GM21529 (cell line): ENCODE measurements at regions not wholly inside any gene's neighbourhood (a gene's known extent, or its start where the extent isn't known, plus 50 kb on each side); places are given as distances from the start of the nearest gene placed in this dataset.

Source experiments
- ATAC-seq: cut with Tn5 transposase; IDR thresholded peaks from one replicate; pipeline ENCODE4 v1.9.1; 2021; ENCODE audit not compliant: unreplicated experiment

DNA sequence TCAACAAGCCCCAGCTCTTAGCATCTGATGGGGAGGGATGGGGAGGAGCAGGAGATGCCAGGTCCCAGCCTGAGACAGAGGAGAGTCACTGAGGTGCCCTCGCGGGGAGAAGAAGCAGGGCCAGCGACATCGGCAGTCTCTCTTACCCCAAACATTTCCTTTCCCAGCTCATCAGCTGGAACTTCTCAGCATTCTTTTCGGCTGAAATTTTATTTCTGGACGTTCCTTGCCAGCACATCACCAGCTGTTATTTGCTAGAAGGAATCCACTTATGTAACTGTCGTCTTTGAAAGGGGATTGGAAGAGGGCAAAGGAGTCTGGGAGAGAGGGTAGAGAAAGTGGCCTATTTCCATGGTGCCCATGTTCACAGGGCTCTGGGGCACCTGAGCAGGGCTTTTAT is 101.0 kb upstream of the SHH start:
- ATAC-seq: no peak

DNA sequence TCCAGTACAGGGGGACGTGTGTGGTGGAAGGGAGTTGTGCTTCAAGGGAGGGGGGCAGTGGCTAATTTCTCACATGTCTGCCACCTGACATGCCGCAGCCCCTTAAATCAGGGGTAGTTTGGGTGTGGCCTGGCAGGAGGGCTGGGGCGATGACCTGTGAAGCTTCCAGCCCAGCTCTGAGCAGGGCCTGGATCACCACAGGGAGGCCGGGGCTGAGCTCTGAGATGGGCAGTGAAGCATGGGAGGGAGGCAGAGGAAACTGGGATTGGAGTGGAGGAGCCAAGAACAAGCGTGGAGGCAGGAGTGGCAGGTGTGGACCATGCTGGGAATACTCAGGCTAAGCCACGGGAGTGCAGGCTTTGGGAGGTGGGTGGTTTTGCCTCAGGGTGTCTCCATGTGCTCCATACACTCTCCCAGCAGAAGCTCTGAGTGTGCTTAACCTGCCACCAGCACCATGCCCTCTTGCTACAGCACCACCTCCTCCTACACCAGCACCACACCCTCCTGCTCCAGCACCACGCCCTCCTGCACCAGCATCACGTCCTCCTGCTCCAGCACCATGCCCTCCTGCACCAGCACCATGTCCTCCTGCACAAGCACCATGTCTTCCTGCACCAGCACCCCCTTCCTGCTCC is 99.3 kb upstream of the SHH start:
- no peak for ATAC-seq

- no peak for ATAC-seq
Measured at GRCh38 chr7:155908385-155908784, 96.1 kb upstream of the SHH start.

DNA sequence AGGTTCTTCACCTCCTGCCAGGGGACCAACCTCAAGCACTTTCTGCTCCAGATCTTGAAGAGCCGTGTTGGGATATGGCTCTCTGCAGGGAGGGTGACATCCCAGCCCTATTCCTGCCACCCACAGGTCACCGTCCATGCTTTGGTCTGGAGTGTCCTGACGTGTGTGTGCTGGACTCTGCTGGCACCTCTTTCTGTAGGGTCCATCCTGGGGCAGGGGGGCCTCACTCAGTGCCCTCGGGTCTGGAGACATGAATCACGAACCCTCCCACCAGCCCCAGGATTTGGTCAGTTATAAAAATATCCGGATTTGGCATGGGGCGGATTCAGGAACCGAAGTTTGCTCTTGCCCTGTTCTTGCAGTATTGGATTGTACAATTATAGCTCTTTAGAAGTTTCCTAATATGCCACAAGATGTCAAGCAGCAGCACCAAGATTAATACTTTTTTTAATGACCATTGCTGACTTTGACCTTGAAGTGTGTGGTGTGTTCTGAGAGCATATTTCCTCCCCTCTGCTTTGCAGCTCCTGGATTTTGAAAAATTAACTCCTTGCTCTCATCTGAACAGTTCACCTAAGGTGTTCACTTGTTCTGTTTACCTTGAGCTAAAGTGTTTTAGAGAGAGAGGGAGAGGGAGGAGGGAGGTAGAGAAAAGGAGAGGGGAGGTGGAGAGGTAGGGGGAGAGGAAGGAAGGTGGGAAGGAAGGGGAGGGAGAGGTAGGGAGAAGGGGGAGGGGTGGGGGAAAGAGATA is 95.4 kb upstream of the SHH start:
- ATAC-seq: no peak

DNA sequence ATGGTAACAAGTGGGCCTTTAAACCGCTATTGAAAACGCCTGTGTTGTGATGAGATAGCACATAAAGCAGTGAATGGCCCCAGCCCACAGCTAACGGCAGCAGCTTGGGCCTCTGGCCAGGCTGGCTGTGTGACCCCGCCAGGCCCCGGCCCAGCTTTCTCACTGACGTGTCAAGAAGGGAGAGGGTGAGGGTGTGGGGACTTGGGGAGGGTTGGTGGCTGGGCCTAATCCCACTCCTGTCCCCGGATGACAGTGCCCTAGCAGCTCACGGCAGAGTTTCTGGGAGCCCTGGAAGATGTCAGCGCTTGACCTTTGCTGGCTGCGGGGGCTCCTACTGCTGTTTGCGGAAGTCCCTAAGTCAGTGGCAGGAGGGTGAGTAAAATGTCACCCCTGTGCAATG is 88.9 kb upstream of the SHH start:
- ATAC-seq: no peak

DNA sequence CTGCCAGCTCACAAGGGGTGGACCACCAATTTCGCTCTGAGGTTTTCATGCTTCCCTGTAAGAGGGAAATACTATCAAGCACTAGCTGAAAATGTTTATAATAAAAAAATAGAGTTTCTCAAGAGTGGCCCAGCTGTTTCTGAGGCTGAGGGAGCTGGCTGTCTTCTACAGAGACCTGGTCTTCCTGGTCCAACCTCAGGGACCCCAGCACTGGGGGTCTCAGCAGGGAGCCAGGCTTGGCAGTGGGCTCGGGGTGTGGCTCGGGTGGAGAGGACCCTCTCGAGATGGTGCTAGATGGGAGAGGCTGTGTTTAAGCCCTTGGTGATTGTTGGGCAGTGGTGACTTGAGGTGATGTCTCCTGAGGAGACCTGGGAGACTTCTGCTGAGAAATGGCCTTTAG is 87.3 kb upstream of the SHH start:
- ATAC-seq: no peak

GRCh38 chr7:155897758-155898386 is 85.6 kb upstream of the SHH start:
- ATAC-seq: no peak

DNA sequence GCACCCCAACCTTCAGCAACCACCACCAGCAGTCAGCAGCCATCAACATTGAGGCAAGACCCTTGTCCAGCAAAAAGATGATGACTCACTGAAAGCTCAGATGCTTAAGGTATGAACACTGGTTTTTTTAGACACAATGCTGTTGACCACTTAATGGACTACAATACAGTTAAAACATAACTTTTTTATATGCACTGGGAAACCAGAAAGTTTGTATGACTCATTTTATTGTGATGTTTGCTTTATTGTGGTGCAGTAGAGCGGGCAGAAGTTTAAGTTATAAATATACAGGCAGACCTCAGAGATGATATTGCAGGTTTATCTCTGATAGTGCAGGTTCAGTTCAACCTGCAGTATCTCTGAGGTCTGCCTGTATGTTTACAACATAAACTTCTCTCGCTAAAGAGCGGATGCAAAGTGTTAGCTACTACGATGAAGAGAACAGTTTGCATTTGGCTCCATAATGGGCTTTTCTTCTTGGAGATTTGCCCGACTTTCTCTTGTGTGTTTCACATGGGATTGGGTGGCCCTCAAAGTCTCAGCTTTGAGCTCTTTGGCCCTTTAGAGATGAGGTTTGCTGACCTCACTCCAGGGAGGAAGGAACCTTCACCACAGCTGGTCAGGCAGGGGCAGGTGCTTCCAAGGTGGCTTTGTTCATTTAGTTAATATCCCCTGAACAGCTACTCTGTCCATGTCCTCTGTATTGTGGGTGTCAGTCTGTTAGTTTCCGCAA is 84.4 kb upstream of the SHH start:
- no peak for ATAC-seq

DNA sequence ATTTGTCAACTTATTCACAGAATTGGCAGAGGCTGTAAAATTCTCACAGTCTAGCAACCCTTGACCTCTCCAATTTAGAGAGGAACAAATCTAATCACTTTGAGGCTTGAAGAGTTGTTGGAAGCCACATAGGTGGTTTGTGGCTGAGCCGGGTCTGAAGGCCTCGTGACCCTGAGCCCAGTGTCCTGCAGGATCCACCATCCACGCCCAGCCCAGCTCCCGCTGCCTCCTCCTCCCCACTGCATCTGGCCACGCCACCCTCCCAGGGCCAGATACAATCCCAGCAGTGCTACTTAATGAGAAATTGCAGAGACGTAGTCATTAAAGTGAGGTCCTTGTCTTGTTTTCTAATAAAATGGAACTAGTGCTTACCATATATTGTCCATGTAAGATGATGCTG is 81.4 kb upstream of the SHH start:
- ATAC-seq: no peak

DNA sequence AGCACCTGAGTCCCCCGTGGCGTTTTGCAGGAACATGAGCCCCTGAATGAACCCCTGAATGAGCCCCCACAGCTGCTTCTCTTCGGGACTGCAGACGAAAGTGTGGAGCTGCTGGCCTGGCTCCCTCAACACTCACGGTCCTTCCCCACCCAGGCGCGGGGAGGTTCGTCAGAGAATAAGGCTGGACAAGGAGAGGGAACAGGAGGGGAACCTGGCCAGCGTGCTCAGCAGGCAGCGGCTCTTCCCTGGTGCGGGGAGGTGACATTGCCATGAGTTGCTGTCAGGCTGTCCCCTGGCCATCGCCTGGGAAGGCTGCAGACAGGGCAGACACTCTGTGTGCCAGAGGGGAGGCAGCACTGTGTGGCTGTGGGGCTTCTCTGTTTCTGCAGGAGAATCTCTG is 80.9 kb upstream of the SHH start:
- no peak for ATAC-seq

GRCh38 chr7:155889636-155890511 is 77.6 kb upstream of the SHH start:
- ATAC-seq: no peak

DNA sequence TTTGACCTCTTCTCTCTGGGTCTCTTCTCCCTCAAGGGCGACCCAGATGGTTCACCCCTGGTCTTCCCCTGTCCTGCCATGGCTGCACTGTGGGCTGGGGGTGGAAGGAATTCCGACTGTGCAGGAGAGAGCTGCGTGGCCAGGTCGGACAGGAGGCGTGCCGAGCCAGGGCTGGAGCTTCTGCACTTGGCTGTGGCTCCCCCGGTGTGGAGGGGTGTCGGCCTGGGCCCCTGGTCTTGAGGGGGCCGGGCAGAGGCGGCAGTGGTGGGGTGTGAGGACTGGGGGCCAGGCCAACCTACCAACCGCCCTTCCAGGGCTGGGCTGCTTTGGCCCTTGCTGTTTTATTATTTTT is 74.9 kb upstream of the SHH start:
- ATAC-seq: no peak

- ATAC-seq: no peak
Measured at GRCh38 chr7:155886391-155887173, 74.3 kb upstream of the SHH start.

DNA sequence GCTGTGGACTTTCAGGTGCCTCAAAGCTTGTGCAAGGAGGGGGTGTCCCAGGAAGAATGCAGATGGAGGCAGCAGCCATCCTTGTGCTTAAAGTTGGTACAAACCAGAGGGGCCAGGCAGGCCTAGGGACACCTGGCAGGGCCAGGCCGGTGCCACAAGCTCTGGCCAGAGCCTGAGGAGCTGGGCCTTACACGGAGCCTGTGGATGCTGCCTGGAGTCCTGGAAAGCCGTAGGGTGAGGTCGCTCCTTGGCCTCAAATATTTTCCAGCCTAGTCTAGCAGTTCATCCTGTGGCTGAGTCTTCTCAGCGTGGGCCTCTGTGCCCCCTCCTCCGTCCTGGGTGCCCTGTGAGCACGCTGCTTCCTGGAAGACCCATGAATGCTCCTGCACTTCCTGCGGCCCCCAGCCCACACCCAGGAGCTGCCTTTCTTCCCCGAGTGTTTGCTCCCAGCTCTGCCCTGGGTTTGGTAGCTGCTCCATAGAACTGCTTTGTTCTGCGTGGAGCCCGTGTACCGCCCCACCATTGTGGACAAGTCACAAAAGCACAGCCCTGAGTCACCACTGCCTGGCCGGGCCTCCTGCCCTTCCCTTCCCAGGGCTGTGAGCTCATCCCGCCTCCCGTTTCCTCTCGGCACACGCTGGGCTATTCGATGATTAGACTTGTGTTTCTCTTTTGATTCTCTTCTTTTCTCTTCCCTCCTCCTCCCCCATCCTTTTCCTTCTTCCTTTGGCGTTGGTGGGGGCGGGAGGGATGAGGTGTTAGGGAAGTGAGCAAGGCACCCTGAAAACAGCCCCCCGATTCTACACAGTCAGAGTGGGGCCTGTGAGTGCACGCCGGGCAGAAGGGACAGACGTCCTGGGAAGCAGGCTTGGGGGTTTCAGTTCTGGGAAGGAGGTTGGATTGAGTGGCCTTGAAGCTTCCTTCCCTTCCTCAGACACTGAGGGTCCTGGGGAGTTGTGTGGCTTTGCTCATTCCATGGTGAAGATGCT is 73.2 kb upstream of the SHH start:
- no peak for ATAC-seq

DNA sequence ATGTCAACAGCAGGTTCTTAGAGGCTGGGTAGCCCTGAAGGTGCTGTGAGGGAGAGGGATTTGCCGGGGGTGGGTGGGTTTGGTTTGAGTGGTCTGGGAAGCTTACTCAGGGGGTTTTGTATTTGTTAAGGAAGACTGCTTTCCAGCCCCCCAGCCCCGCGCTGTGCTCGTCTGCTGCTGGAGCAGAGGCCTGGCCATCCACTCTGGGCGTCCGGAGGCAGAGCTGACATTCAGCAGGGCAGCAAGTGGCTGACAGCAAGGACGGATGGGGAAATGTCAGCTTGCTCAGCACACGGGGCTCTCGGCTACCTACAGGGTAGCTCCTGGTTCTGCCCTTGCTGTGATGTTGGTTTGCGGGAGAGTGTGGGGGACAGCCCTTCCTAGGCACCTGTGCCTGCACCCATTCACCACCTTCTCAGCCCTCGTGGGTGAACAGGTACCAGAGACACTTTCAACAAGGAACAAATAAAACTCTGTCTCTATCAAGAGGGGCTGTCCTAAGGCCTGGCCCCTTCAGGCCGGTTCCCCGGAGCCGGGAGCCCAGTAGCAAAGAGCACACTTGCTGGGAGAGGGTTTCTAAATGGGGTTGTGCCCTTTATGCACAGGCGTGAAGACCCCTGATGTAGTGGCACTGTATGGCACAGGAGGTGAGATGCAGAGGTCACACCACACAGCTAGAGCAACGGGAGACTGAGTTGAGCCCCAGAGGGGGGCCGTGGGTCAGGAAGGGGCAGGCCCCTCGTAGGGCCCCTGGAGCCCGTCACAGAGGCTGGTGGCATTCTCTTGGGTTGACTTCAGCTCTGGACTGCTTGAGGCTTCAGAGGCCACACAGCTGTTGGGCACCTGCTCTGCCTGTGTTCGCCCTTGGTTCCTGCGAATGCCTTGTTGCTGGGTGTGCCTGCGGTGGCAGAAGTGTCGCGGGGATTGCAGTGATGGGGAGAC is 72.2 kb upstream of the SHH start:
- ATAC-seq: no peak

GRCh38 chr7:155883491-155884224 is 71.4 kb upstream of the SHH start:
- no peak for ATAC-seq

GRCh38 chr7:155882596-155882995 is 70.3 kb upstream of the SHH start:
- no peak for ATAC-seq
